HEK293T (cell line): ENCODE measurements at regions not wholly inside any gene's neighbourhood (a gene's known extent, or its start where the extent isn't known, plus 50 kb on each side); places are given as distances from the start of the nearest gene placed in this dataset.

ENCODE experiments used
- ARNT ChIP-seq: fragments of 450-650 bp; IDR thresholded peaks from 2 replicates; pipeline ENCODE4 v1.6.1; 2017; ENCODE audit warnings: mild to moderate bottlenecking
- BHLHE40 ChIP-seq: fragments of 450-650 bp; IDR thresholded peaks from 2 replicates; pipeline ENCODE4 v1.6.1; 2016; ENCODE audit warnings: mild to moderate bottlenecking, moderate library complexity, borderline replicate concordance
- ELF4 ChIP-seq: fragments of 450-650 bp; IDR thresholded peaks from 2 replicates; pipeline ENCODE4 v1.6.1; 2017; ENCODE audit warnings: antibody characterized with exemption
- FOXA1 ChIP-seq: fragments of 450-650 bp; IDR thresholded peaks from 2 replicates; pipeline ENCODE4 v1.6.1; 2016; ENCODE audit warnings: mild to moderate bottlenecking
- FOXK2 ChIP-seq: fragments of 450-650 bp; IDR thresholded peaks from 2 replicates; pipeline ENCODE4 v1.6.1; 2016; ENCODE audit warnings: mild to moderate bottlenecking
- FOXM1 ChIP-seq: fragments of 450-650 bp; IDR thresholded peaks from 2 replicates; pipeline ENCODE4 v1.6.1; 2017; ENCODE audit warnings: mild to moderate bottlenecking, borderline replicate concordance
- HDGF ChIP-seq: fragments of 450-650 bp; IDR thresholded peaks from 2 replicates; pipeline ENCODE4 v1.6.1; 2017; ENCODE audit warnings: antibody characterized with exemption, borderline replicate concordance
- LEF1 ChIP-seq: fragments of 450-650 bp; IDR thresholded peaks from 2 replicates; pipeline ENCODE4 v1.6.1; 2017; ENCODE audit warnings: mild to moderate bottlenecking, borderline replicate concordance
- NFRKB ChIP-seq: fragments of 450-650 bp; IDR thresholded peaks from 2 replicates; pipeline ENCODE4 v1.6.1; 2016; ENCODE audit warnings: mild to moderate bottlenecking, moderate library complexity
- SP1 ChIP-seq: fragments of 450-650 bp; IDR thresholded peaks from 2 replicates; pipeline ENCODE4 v1.6.1; 2017
- SUZ12 ChIP-seq: fragments of 450-650 bp; IDR thresholded peaks from 2 replicates; pipeline ENCODE4 v1.6.1; 2016; ENCODE audit warnings: mild to moderate bottlenecking
- TARDBP ChIP-seq: fragments of 450-650 bp; IDR thresholded peaks from 2 replicates; pipeline ENCODE4 v1.6.1; 2016
- ZNF384 ChIP-seq: fragments of 450-650 bp; IDR thresholded peaks from 2 replicates; pipeline ENCODE4 v1.6.1; 2016
- TF ChIP-seq, protein P1 (sequence below): fragments of 450-650 bp; IDR thresholded peaks from 2 replicates; pipeline ENCODE4 v1.6.1; 2016

DNA sequence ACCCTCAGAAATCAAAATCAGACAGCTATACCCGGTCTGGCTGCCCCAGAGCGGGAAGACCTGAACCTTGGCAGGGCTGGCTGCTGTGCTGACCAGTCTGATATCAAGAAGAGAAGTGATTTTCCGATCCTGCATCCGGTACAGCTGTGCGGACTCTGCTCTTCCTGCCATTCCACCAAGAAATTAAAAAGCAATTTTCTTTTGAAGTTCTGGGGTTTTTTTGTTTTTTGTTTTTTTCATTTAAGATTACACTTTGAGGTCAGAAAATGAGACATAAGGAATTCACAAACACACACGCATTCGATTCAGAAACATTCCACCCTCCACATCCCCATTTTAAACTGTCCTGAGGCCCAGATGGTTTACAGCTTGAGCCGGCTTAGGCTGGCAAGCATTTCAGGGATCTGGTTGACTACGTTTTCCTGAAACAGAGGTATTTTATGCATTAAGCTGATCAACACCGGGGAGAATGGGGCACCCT is 156.5 kb downstream of the COL6A3 start:
- TF ChIP-seq FOXA1 (no peak), BHLHE40 (no peak), SP1 (no peak), HDGF (no peak), ARNT (no peak), FOXK2 (no peak), ZNF384 (no peak), NFRKB (no peak), LEF1 (no peak), ELF4 (no peak), TARDBP (no peak), SUZ12 (no peak), FOXM1 (no peak)
- TF ChIP-seq, protein P1, sequence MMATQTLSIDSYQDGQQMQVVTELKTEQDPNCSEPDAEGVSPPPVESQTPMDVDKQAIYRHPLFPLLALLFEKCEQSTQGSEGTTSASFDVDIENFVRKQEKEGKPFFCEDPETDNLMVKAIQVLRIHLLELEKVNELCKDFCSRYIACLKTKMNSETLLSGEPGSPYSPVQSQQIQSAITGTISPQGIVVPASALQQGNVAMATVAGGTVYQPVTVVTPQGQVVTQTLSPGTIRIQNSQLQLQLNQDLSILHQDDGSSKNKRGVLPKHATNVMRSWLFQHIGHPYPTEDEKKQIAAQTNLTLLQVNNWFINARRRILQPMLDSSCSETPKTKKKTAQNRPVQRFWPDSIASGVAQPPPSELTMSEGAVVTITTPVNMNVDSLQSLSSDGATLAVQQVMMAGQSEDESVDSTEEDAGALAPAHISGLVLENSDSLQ: no peak
